BJ (cell line): ENCODE measurements at regions not wholly inside any gene's neighbourhood (a gene's known extent, or its start where the extent isn't known, plus 50 kb on each side); places are given as distances from the start of the nearest gene placed in this dataset.

Source experiments
- CTCF ChIA-PET: fragments of 350-600 bp; formaldehyde crosslinking; extraction: SDS; loops from one replicate; lab custom pipeline; 2021; ENCODE audit warnings: antibody characterized with exemption, inconsistent platforms; lab: Yijun Ruan, JAX
- POLR2A ChIA-PET: fragments of 300-600 bp; sonication (Branson Sonifier 250); formaldehyde crosslinking; extraction: SDS; loops from one replicate; lab custom pipeline; 2021; ENCODE audit warnings: antibody characterized with exemption; lab: Charles Lee
- DNase-seq: peaks from one replicate; pipeline ENCODE4 v3.0.0-alpha.2; 2011; ENCODE audit warnings: low read depth
- H3K27me3 ChIP-seq: 2 replicates; pipeline ENCODE4 v1.6.0; 2011; ENCODE audit warnings: low read length; ENCODE audit not compliant: control insufficient read depth, insufficient read depth
- H3K36me3 ChIP-seq: 2 replicates; pipeline ENCODE4 v1.5.1; 2011; ENCODE audit warnings: low read length; ENCODE audit not compliant: control insufficient read depth, insufficient read depth
- H3K4me3 ChIP-seq: 2 replicates; pipeline ENCODE4 v1.5.1; 2011; ENCODE audit warnings: low read depth, mild to moderate bottlenecking, control low read depth, low read length
- TF ChIP-seq, protein P1 (sequence below): IDR thresholded peaks from 2 replicates; pipeline ENCODE4 v1.5.1; 2011; ENCODE audit warnings: low read depth, mild to moderate bottlenecking, control low read depth, inconsistent platforms, low read length, moderate library complexity; ENCODE audit not compliant: insufficient read depth

DNA sequence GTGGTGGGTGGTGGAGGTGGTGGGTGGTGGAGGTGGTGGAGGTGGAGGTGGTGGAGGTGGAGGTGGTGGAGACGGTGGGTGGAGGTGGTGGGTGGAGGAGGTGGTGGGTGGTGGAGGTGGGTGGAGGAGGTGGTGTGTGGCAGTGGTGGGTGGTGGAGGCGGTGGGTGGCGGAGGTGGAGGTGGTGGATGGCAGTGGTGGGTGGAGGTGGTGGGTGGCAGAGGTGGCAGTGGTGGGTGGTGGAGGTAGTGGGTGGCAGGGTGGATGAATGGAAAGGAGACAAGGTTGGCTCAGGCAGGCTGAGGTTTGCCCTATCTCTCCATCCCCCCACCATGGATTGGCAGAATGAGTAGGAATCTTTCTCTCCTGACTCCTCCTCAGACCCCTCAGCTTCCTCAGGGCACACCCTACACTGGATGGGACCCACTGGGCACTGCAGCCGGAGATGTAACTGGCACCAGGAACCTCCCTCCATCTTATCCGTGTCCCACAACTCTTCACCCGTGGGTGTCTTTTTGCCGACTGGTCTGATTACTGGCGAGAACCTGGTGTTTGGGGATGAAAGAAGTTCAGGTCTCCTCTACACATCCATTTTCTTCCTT lies 166.3 kb downstream of the C9orf50 start:
- Histone ChIP-seq H3K36me3 (no peaks in the 10 kb centered on the region), H3K4me3 (no peak overlapping the region), H3K27me3 (no peaks in the 10 kb centered on the region)
- no peak for DNase-seq
- CTCF ChIA-PET = interaction anchor here (1.4 kb wide), 1 partner anchor 280 kb away, joined by 6 read pairs; no protein-coding TSS in a partner anchor
- TF ChIP-seq, protein P1, sequence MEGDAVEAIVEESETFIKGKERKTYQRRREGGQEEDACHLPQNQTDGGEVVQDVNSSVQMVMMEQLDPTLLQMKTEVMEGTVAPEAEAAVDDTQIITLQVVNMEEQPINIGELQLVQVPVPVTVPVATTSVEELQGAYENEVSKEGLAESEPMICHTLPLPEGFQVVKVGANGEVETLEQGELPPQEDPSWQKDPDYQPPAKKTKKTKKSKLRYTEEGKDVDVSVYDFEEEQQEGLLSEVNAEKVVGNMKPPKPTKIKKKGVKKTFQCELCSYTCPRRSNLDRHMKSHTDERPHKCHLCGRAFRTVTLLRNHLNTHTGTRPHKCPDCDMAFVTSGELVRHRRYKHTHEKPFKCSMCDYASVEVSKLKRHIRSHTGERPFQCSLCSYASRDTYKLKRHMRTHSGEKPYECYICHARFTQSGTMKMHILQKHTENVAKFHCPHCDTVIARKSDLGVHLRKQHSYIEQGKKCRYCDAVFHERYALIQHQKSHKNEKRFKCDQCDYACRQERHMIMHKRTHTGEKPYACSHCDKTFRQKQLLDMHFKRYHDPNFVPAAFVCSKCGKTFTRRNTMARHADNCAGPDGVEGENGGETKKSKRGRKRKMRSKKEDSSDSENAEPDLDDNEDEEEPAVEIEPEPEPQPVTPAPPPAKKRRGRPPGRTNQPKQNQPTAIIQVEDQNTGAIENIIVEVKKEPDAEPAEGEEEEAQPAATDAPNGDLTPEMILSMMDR = no peak
- POLR2A ChIA-PET = no interaction called here

DNA sequence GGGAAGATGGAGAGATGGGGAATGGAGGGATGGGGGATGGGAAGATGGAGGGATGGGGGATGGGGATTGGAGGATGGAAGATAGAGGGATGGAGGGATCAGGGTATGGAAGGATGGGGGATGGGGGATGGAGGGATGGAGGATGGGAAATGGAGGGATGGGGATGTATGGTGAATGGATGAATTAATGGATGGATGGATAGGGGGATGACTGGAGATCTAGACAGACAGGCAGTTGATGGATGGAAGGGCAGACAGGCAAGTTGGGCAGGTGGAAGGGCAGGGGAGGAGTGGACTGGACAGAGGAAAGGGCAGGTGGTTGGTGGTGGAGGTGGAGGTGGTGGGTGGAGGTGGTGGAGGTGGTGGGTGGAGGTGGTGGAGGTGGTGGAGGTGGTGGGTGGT lies 167.2 kb downstream of the C9orf50 start:
- TF ChIP-seq, protein P1 = no peak
- no peak for DNase-seq
- Histone ChIP-seq H3K36me3 (no peaks in the 10 kb centered on the region), H3K27me3 (no peaks in the 10 kb centered on the region), H3K4me3 (no peak overlapping the region)
- ChIA-PET CTCF (no interaction called here), POLR2A (no interaction called here)

DNA sequence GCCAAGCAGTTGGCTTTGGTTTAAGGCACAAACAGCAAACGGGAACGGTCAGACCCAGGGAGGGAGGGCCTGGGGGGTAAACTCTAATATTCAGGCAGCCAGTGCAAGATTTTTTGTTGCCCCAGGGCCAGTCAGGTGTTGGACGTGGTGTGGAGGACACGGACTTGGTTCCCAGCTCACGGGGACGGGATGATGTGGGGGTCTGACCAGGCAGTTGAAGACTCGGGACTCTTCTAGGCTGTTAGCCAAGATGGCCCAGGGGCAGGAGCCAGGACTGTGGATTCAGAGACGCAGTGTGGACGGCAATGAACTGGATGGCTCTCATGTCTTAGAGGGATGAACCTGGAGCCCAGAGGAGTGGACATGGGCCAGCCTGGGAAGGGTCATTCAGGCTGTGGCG lies 169.2 kb downstream of the C9orf50 start:
- Histone ChIP-seq H3K27me3 (no peaks in the 10 kb centered on the region), H3K4me3 (no peak overlapping the region), H3K36me3 (no peaks in the 10 kb centered on the region)
- TF ChIP-seq, protein P1 = no peak
- no peak for DNase-seq
- CTCF ChIA-PET = interaction anchor here (1.4 to 1.8 kb wide), 3 partner anchors 274 to 309 kb away, joined by 3 to 6 read pairs (median 4); partner anchors contain the start of gene IER5L
- POLR2A ChIA-PET = interaction anchor here (0.7 kb wide), 1 partner anchor 254 kb away, joined by 3 read pairs; no protein-coding TSS in a partner anchor

DNA sequence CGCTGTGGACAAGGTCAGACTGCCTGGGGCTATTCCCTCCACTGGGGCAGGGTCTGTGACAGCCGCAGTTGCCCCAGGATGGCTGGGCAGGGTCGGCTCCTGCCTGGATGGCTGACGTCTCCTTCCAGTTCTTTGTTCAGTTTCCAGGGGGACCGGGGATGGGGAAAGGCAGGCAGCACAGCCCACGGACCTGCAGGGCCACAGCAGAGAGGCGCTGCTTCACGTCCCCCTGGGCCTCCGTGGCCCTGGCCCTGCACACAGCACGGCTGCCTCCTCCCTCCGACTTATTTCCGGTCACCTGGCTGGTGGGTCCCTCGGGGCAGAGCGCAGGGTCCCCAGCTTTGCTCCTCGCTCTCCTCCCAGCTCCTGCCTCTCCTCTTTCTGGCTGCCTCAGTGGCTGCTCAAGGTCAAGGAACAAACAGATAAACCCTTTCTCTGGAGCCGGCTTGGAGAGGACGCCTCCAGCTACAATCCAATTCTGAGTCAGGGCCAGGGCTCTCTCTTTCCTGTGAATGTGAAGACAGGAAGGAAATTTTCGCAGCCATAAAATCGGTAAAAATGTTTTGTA lies 169.7 kb downstream of the C9orf50 start:
- no peaks in the 10 kb centered on the region for H3K36me3 ChIP-seq
- no peak overlapping the region for H3K4me3 ChIP-seq
- no peaks in the 10 kb centered on the region for H3K27me3 ChIP-seq
- ChIA-PET POLR2A (interaction anchor here (0.7 kb wide), 1 partner anchor 253 kb away, joined by 3 read pairs; no protein-coding TSS in a partner anchor), CTCF (interaction anchor here (1.4 to 1.8 kb wide), 3 partner anchors 274 to 308 kb away, joined by 3 to 6 read pairs (median 4); partner anchors contain the start of gene IER5L)
- DNase-seq = no peak
- TF ChIP-seq, protein P1 = no peak

DNA sequence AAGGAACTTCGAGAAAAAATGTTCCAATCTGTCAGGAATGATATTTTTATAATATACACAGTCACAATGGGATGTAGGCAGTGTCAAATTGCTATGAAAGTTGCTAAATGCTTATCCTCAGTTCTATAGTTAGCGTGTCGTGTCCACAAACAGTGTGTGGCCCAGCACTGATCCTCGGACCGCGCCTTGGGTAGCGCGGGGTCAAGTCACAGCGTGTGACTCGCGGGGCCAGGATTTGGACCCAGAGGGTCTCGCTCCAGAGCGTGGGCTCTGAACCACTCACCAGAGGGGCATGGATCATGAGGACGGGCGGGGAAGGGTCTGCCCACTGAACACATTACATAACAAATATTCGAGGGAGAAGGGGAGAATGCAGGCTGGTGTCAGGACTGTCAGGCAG lies 171.8 kb downstream of the C9orf50 start:
- ChIA-PET CTCF (interaction anchor here (0.6 kb wide), 1 partner anchor 31 kb away, joined by 3 read pairs; no protein-coding TSS in a partner anchor), POLR2A (no interaction called here)
- no peaks in the 10 kb centered on the region for H3K27me3 ChIP-seq
- no peaks in the 10 kb centered on the region for H3K36me3 ChIP-seq
- H3K4me3 ChIP-seq = no peak overlapping the region
- TF ChIP-seq, protein P1 = no peak
- no peak for DNase-seq
